Vagina (tissue), 2 donors: ENCODE measurements at regions not wholly inside any gene's neighbourhood (a gene's known extent, or its start where the extent isn't known, plus 50 kb on each side); places are given as distances from the start of the nearest gene placed in this dataset.

ENCODE experiments used
- DNase-seq, 2 donors: peaks; one replicate each; pipeline ENCODE4 v3.0.0-alpha.2; 2017; ENCODE audit errors: extremely low spot score in 2 of 2
- H3K27ac ChIP-seq: fragments of 200-600 bp; sonication (generic); one replicate; pipeline ENCODE4 v1.5.1; 2019
- H3K27me3 ChIP-seq: fragments of 200-600 bp; sonication (generic); one replicate; pipeline ENCODE4 v1.5.1; 2019
- H3K36me3 ChIP-seq, 2 donors: fragments of 200-600 bp; sonication (generic); one replicate each; pipeline ENCODE4 v1.5.1; 2017 to 2019
- H3K4me1 ChIP-seq: fragments of 200-600 bp; sonication (generic); one replicate; pipeline ENCODE4 v1.5.1; 2019
- H3K4me3 ChIP-seq, 2 donors: fragments of 200-600 bp; sonication (generic); 1 replicate in 1 of 2; 2 replicates in 1 of 2; pipeline ENCODE4 v1.5.1; 2016 to 2019
- H3K9me3 ChIP-seq: fragments of 200-600 bp; sonication (generic); one replicate; pipeline ENCODE4 v1.5.1; 2019
- CTCF ChIP-seq, 3 experiments: fragments of 450-650 bp in 2 of 3; fragments of 200-600 bp in 1 of 3; sonication (generic) in 1 of 3; IDR thresholded peaks; one replicate each; pipeline ENCODE4 v1.5.1; 2017 to 2019; ENCODE audit warnings: antibody characterized with exemption in 3 of 3, mild to moderate bottlenecking in 2 of 3, moderate library complexity in 2 of 3
- POLR2A ChIP-seq, 2 donors: fragments of 450-650 bp; IDR thresholded peaks; one replicate each; pipeline ENCODE4 v1.6.1; 2017; ENCODE audit warnings: antibody characterized with exemption in 2 of 2, mild to moderate bottlenecking in 2 of 2, moderate library complexity in 2 of 2
- POLR2AphosphoS5 ChIP-seq, 2 donors: sonication (generic); formaldehyde crosslinking; IDR thresholded peaks; one replicate each; pipeline ENCODE4 v1.9.0; 2017; ENCODE audit warnings: antibody characterized with exemption in 2 of 2, mild to moderate bottlenecking in 2 of 2, low read depth in 1 of 2; ENCODE audit not compliant: insufficient read depth in 1 of 2
- intact Hi-C: fragments of 100-400 bp; cut with DNase I; formaldehyde crosslinking; loops from one replicate; pipeline ENCODE4 v1.15.1; 2023

DNA sequence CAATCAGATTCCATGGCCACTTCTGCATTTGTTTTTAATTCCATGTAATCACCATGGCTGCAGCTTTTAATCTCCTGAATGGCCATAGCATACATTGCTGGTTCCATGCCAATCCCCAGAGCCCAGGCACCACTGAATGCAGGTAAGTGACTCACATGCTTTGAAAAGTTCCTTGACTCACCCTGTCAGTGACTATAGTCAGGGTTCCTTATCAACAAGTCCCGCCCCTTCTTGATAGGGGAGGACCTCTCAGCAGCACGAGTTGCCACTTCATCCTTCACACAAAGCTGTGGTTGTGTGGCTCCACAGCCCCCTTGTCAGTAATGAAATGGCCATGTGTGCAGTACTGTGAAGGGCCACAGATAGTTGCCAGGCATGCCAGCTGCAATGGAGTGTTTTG lies 516.6 kb downstream of the PPARGC1A start:
- intact Hi-C loops: no loop called here
- Histone ChIP-seq H3K36me3 (no peaks in the 10 kb centered on the region), H3K4me3 (no peak overlapping the region), H3K4me1 (no peaks in the 10 kb centered on the region), H3K27ac (no peak overlapping the region), H3K27me3 (no peaks in the 10 kb centered on the region), H3K9me3 (no peaks in the 10 kb centered on the region)
- DNase-seq: no peak
- TF ChIP-seq POLR2A (IDR thresholded peaks at IDR 0.05) (no peak), POLR2AphosphoS5 (IDR thresholded peaks at IDR 0.05; ENCODE audit: insufficient read depth in 1 of 2, low read depth in 1 of 2) (no peak), CTCF (IDR thresholded peaks at IDR 0.05) (no peak)

- no peaks in the 10 kb centered on the region for H3K36me3 ChIP-seq
- H3K9me3 ChIP-seq: no peaks in the 10 kb centered on the region
- H3K4me1 ChIP-seq: no peaks in the 10 kb centered on the region
- no peak for DNase-seq
- intact Hi-C loops: no loop called here
- H3K4me3 ChIP-seq: no peak overlapping the region
- H3K27me3 ChIP-seq: no peaks in the 10 kb centered on the region
- TF ChIP-seq POLR2A (IDR thresholded peaks at IDR 0.05): no peak
- no peak for TF ChIP-seq POLR2AphosphoS5 (IDR thresholded peaks at IDR 0.05; ENCODE audit: insufficient read depth in 1 of 2, low read depth in 1 of 2)
- no peak for TF ChIP-seq CTCF (IDR thresholded peaks at IDR 0.05)
- no peak overlapping the region for H3K27ac ChIP-seq
These were observed 518.3 kb downstream of the PPARGC1A start for GRCh38 chr4:23371533-23371932.

- no peak overlapping the region for H3K4me3 ChIP-seq
- DNase-seq: no peak
- TF ChIP-seq POLR2A (IDR thresholded peaks at IDR 0.05): no peak
- no peak for TF ChIP-seq POLR2AphosphoS5 (IDR thresholded peaks at IDR 0.05; ENCODE audit: insufficient read depth in 1 of 2, low read depth in 1 of 2)
- intact Hi-C loops: no loop called here
- no peak overlapping the region for H3K27ac ChIP-seq
- no peaks in the 10 kb centered on the region for H3K9me3 ChIP-seq
- no peaks in the 10 kb centered on the region for H3K36me3 ChIP-seq
- no peaks in the 10 kb centered on the region for H3K4me1 ChIP-seq
- no peaks in the 10 kb centered on the region for H3K27me3 ChIP-seq
These were observed 520.5 kb downstream of the PPARGC1A start for GRCh38 chr4:23369331-23369730.

GRCh38 chr4:23368081-23368697 lies 521.7 kb downstream of the PPARGC1A start:
- TF ChIP-seq CTCF (IDR thresholded peaks at IDR 0.05) (no peak), POLR2AphosphoS5 (IDR thresholded peaks at IDR 0.05; ENCODE audit: insufficient read depth in 1 of 2, low read depth in 1 of 2) (no peak), POLR2A (IDR thresholded peaks at IDR 0.05) (no peak)
- H3K4me1 ChIP-seq: no peaks in the 10 kb centered on the region
- H3K9me3 ChIP-seq: no peaks in the 10 kb centered on the region
- intact Hi-C loops: no loop called here
- no peak overlapping the region for H3K4me3 ChIP-seq
- DNase-seq: no peak
- no peaks in the 10 kb centered on the region for H3K36me3 ChIP-seq
- no peaks in the 10 kb centered on the region for H3K27me3 ChIP-seq
- no peak overlapping the region for H3K27ac ChIP-seq

DNA sequence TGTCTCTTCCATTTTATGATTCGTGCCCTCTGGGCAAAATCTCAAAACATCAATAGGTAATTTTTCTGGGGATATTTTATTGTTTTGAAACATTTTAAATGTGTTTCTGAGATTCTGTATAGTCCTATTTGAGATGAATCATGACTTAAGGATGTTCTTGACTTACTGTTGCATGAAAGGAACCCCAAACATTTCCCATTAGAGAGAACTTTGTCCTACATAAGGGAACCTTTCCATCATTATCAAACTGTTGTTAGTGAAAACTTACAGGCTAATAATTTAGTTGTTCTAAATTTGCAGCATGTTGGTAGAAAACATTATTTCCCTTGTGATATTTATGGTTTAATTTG lies 523.3 kb downstream of the PPARGC1A start:
- intact Hi-C loops: no loop called here
- no peaks in the 10 kb centered on the region for H3K36me3 ChIP-seq
- H3K4me1 ChIP-seq: no peaks in the 10 kb centered on the region
- H3K9me3 ChIP-seq: no peaks in the 10 kb centered on the region
- H3K27ac ChIP-seq: no peak overlapping the region
- no peak overlapping the region for H3K4me3 ChIP-seq
- no peaks in the 10 kb centered on the region for H3K27me3 ChIP-seq
- no peak for DNase-seq
- TF ChIP-seq POLR2A (IDR thresholded peaks at IDR 0.05): no peak
- TF ChIP-seq POLR2AphosphoS5 (IDR thresholded peaks at IDR 0.05; ENCODE audit: insufficient read depth in 1 of 2, low read depth in 1 of 2): no peak

DNA sequence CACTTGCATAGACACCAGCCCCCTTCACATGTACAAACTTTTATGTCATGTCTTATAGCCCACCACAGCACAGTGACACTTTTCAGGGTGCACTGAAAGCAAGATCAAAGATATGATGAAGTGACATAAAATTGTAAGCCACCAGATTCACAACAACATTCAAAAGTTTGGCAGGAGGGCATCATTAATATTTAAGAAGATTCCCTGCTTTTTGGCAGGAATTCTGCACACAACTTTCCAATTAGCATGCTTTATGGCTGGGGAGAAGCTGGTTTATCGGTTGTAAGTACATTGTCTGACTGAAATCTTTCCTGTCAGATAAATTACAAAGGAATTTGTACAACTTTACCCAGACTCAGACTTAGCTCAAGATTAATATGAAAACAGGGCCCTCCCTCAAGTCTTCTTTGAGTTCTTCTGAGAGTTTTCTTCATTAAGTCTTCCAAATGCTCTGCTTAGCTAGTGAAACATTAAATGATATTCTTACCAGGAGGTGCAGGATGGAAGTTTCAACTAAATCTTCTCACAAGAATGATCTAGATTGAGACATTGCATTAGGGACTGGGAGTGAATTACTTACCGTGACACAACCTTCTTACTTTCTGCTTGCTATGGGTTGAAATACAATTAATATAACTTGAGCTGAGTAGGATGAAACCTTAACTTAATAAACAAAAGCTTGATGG lies 523.8 kb downstream of the PPARGC1A start:
- Histone ChIP-seq H3K27ac (no peak overlapping the region), H3K27me3 (no peaks in the 10 kb centered on the region), H3K4me3 (no peak overlapping the region), H3K4me1 (no peaks in the 10 kb centered on the region), H3K36me3 (no peaks in the 10 kb centered on the region), H3K9me3 (no peaks in the 10 kb centered on the region)
- TF ChIP-seq CTCF (IDR thresholded peaks at IDR 0.05) (no peak), POLR2A (IDR thresholded peaks at IDR 0.05) (no peak), POLR2AphosphoS5 (IDR thresholded peaks at IDR 0.05; ENCODE audit: insufficient read depth in 1 of 2, low read depth in 1 of 2) (no peak)
- DNase-seq: no peak
- intact Hi-C loops: no loop called here
